ENCODE measurements at regions not wholly inside any gene's neighbourhood (a gene's known extent, or its start where the extent isn't known, plus 50 kb on each side); places are given as distances from the start of the nearest gene placed in this dataset.
"Not testable (repeated sequence)": the region's sequence is repeated elsewhere in the genome, so short reads cannot be mapped to it uniquely, and the experiment has no call there.

GRCh38 chr3:181487236-181487978 lies 224.3 kb upstream of the SOX2 start:
- no peak for DNase-seq
- TF ChIP-seq CTCF (IDR thresholded peaks at IDR 0.05) = no peak
- ATAC-seq = no peak
- intact Hi-C loops (cut with DNase I) = no loop called here
- H3K9me3 ChIP-seq = no peaks in the 10 kb centered on the region
- peaks cover 10% of the 10 kb centered on the region for H3K4me1 ChIP-seq
- H3K36me3 ChIP-seq = no peaks in the 10 kb centered on the region
- H3K4me3 ChIP-seq = no peak overlapping the region
- no peak overlapping the region for H3K27ac ChIP-seq
- no peaks in the 10 kb centered on the region for H3K27me3 ChIP-seq (ENCODE audit: low read depth)

GRCh38 chr3:181486141-181486885 lies 225.4 kb upstream of the SOX2 start:
- no peak for DNase-seq
- intact Hi-C loops (cut with DNase I) = no loop called here
- no peaks in the 10 kb centered on the region for H3K27me3 ChIP-seq (ENCODE audit: low read depth)

DNA sequence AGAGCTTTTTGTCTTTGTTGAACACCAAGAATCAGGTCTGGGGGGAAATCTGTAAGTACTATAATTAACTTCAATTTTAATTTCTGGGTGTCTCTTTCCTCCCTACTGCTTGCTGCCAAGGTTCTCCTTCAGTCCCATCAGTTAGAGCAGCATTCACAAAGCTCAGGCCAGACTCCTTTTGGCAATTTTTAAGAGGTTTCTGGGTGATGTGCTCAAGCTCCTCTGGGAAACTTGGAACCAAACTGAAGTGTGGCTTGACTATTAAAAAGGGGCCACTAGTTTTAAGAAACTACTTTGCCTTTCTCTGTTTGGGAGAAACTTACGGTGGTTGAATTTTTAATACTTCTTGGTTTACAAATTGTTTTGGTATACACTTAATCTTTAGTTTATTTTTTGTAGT lies 227.7 kb upstream of the SOX2 start:
- Histone ChIP-seq H3K9me3 (peaks cover 2% of the 10 kb centered on the region), H3K27me3 (ENCODE audit: low read depth) (no peaks in the 10 kb centered on the region), H3K4me1 (peaks cover 10% of the 10 kb centered on the region), H3K27ac (no peak overlapping the region), H3K4me3 (no peak overlapping the region), H3K36me3 (no peaks in the 10 kb centered on the region)
- intact Hi-C loops (cut with DNase I) = no loop called here
- ATAC-seq (no peak), DNase-seq (no peak)
- no peak for TF ChIP-seq CTCF (IDR thresholded peaks at IDR 0.05)

More at GRCh38 chr3:181486141-181486885, 225.4 kb upstream of the SOX2 start:
- no peaks in the 10 kb centered on the region for H3K36me3 ChIP-seq
- no peak for TF ChIP-seq CTCF (IDR thresholded peaks at IDR 0.05)
- no peak for ATAC-seq
- no peaks in the 10 kb centered on the region for H3K9me3 ChIP-seq
- H3K4me1 ChIP-seq = peaks cover 10% of the 10 kb centered on the region
- H3K27ac ChIP-seq = no peak overlapping the region
- H3K4me3 ChIP-seq = no peak overlapping the region

- H3K4me1 ChIP-seq; H3K36me3 ChIP-seq; intact Hi-C loops (cut with DNase I); H3K4me3 ChIP-seq; H3K27me3 ChIP-seq (ENCODE audit: low read depth); H3K27ac ChIP-seq; DNase-seq; ATAC-seq: not testable (repeated sequence)
- peaks cover 21% of the 10 kb centered on the region for H3K9me3 ChIP-seq
Observed at GRCh38 chr3:181475146-181475545, 236.6 kb upstream of the SOX2 start.

DNA sequence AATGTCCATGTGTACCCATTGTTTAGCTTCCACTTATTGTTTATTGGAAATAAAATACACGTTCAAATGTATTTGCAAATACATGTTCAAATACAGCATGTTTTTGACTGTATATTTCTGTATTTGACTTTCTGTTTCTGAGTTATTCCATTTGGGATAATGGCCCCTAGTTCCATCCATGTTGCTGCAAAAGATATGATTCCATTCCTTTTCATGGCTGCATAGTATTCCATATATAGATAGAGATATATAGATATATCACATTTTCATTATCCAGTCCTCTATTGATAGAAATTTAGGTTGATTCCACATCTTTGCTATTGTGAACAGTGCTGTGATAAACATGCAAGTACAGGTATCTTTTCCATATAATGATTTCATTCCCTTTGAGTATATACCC lies 241.4 kb upstream of the SOX2 start:
- Histone ChIP-seq H3K4me1 (no peaks in the 10 kb centered on the region), H3K36me3 (no peaks in the 10 kb centered on the region), H3K4me3 (no peak overlapping the region), H3K9me3 (peaks cover 11% of the 10 kb centered on the region), H3K27me3 (ENCODE audit: low read depth) (no peaks in the 10 kb centered on the region), H3K27ac (no peak overlapping the region)
- DNase-seq (no peak), ATAC-seq (no peak)
- no peak for TF ChIP-seq CTCF (IDR thresholded peaks at IDR 0.05)
- intact Hi-C loops (cut with DNase I) = no loop called here
